ENCODE measurements at regions not wholly inside any gene's neighbourhood (a gene's known extent, or its start where the extent isn't known, plus 50 kb on each side); places are given as distances from the start of the nearest gene placed in this dataset.
A peak's percentile ranks its signal among the peaks of the same experiment; 100 is the strongest.

DNA sequence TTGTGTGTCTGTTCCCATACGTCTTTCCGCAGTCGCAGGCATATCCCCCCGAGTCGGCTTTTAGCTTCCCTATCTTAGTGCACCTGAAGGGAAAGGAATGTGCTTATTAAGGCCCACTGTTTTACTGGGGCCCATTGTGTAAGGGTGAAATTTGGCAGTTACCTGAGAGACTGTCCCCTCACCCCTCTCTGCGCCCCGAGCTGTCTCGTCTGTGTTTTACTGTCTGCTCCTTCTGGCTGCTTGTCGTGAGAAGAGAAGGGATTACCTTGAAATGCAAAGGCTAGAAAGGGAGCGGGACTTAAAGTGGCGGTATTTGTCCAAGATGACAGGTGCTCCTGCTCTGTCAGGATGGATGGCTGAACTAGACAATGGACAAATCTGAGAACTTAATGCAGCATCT is 233.0 kb upstream of the POU1F1 start:
- Histone ChIP-seq H3K79me2 (ENCODE audit: control insufficient read depth, insufficient read depth, low read length, unreplicated experiment) (no peaks in the 10 kb centered on the region), H3K27ac (ENCODE audit: low read depth, low read length) (no peak overlapping the region), H3K4me3 (ENCODE audit: low read depth, low read length) (no peak overlapping the region), H3K4me1 (ENCODE audit: control insufficient read depth, insufficient read depth, low read length, unreplicated experiment) (no peaks in the 10 kb centered on the region), H2AFZ (ENCODE audit: low read length, unreplicated experiment) (no peak overlapping the region), H3K27me3 (ENCODE audit: insufficient read depth, low read length) (no peaks in the 10 kb centered on the region), H3K36me3 (ENCODE audit: insufficient read depth, low read length) (no peaks in the 10 kb centered on the region)

DNA sequence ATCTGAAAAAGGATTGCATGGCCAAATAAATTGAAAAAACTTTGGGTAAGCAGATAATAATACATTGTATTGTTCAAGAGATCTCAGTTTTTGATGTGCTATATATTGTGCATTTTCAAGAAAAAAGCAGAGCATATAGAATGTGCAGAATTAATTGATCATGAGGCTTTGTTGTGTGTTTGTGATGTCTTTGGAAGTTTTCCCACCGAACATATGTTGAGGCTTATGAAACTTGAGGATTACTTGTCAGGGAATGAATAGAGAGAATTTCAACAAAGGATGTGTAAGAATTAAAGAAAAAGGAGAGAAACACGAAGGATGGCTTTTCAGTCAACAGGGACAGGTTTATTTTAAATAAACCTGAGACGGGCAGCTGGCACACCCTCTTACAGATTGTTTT is 232.5 kb upstream of the POU1F1 start:
- Histone ChIP-seq H3K27me3 (ENCODE audit: insufficient read depth, low read length) (no peaks in the 10 kb centered on the region), H3K36me3 (ENCODE audit: insufficient read depth, low read length) (no peaks in the 10 kb centered on the region), H2AFZ (ENCODE audit: low read length, unreplicated experiment) (no peak overlapping the region), H3K79me2 (ENCODE audit: control insufficient read depth, insufficient read depth, low read length, unreplicated experiment) (no peaks in the 10 kb centered on the region), H3K4me3 (ENCODE audit: low read depth, low read length) (no peak overlapping the region), H3K27ac (ENCODE audit: low read depth, low read length) (no peak overlapping the region), H3K4me1 (ENCODE audit: control insufficient read depth, insufficient read depth, low read length, unreplicated experiment) (no peaks in the 10 kb centered on the region)

DNA sequence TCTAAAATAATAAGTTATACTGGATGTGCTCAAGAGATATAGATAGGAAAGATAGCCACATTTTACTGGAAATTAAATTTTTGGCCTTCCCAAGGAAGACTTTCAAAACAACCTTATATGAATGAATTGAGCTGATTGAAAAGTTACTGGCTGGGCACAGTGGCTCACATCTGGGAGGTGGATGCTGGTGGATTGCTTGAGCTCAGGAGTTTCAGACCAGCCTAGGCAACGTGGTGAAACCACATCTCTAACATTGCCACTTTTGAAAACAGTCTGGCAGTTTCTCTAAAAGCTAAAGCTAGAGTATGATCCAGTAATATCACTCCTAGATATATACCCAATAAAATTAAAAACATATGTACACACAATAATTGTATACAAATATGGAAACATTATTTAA is 231.4 kb upstream of the POU1F1 start:
- no peaks in the 10 kb centered on the region for H3K79me2 ChIP-seq (ENCODE audit: control insufficient read depth, insufficient read depth, low read length, unreplicated experiment)
- no peak overlapping the region for H2AFZ ChIP-seq (ENCODE audit: low read length, unreplicated experiment)
- no peaks in the 10 kb centered on the region for H3K36me3 ChIP-seq (ENCODE audit: insufficient read depth, low read length)
- H3K27me3 ChIP-seq (ENCODE audit: insufficient read depth, low read length): no peaks in the 10 kb centered on the region
- no peaks in the 10 kb centered on the region for H3K4me1 ChIP-seq (ENCODE audit: control insufficient read depth, insufficient read depth, low read length, unreplicated experiment)
- no peak overlapping the region for H3K4me3 ChIP-seq (ENCODE audit: low read depth, low read length)
- H3K27ac ChIP-seq (ENCODE audit: low read depth, low read length): no peak overlapping the region

- H3K27ac ChIP-seq (ENCODE audit: low read depth, low read length): no peak overlapping the region
- H2AFZ ChIP-seq (ENCODE audit: low read length, unreplicated experiment): peak overlapping the region; percentile 66
- no peaks in the 10 kb centered on the region for H3K27me3 ChIP-seq (ENCODE audit: insufficient read depth, low read length)
- no peaks in the 10 kb centered on the region for H3K79me2 ChIP-seq (ENCODE audit: control insufficient read depth, insufficient read depth, low read length, unreplicated experiment)
- 0 out of 2 replicates have a peak overlapping the region, but pooled peaks have one; percentile 44 for H3K4me3 ChIP-seq (ENCODE audit: low read depth, low read length)
- H3K36me3 ChIP-seq (ENCODE audit: insufficient read depth, low read length): no peaks in the 10 kb centered on the region
- H3K4me1 ChIP-seq (ENCODE audit: control insufficient read depth, insufficient read depth, low read length, unreplicated experiment): no peaks in the 10 kb centered on the region
Measured at GRCh38 chr3:87503900-87504498, 227.6 kb upstream of the POU1F1 start.

DNA sequence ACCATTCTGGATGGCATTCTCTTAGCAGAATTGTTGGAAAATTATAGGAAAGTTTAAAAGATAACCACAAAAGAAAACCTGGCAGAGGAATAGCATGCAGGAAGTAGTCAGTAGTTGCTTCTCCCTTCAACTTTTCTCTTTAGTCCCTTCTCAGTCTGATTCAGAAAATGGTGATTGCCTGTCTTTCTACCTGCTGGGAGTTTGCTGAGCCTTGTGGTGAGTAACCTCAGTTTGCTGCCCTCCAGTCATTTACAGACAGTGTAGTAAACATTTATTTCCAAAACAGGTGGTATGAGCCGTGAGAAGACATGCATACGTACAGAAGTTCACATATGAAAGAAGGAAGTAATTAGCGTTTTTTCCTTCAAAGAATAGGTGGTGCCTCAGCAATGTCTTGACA is 224.7 kb upstream of the POU1F1 start:
- Histone ChIP-seq H3K27ac (ENCODE audit: low read depth, low read length) (no peak overlapping the region), H3K79me2 (ENCODE audit: control insufficient read depth, insufficient read depth, low read length, unreplicated experiment) (no peaks in the 10 kb centered on the region), H3K4me3 (ENCODE audit: low read depth, low read length) (no peak overlapping the region), H3K27me3 (ENCODE audit: insufficient read depth, low read length) (no peaks in the 10 kb centered on the region), H2AFZ (ENCODE audit: low read length, unreplicated experiment) (no peak overlapping the region), H3K4me1 (ENCODE audit: control insufficient read depth, insufficient read depth, low read length, unreplicated experiment) (peaks cover 9% of the 10 kb centered on the region), H3K36me3 (ENCODE audit: insufficient read depth, low read length) (no peaks in the 10 kb centered on the region)

DNA sequence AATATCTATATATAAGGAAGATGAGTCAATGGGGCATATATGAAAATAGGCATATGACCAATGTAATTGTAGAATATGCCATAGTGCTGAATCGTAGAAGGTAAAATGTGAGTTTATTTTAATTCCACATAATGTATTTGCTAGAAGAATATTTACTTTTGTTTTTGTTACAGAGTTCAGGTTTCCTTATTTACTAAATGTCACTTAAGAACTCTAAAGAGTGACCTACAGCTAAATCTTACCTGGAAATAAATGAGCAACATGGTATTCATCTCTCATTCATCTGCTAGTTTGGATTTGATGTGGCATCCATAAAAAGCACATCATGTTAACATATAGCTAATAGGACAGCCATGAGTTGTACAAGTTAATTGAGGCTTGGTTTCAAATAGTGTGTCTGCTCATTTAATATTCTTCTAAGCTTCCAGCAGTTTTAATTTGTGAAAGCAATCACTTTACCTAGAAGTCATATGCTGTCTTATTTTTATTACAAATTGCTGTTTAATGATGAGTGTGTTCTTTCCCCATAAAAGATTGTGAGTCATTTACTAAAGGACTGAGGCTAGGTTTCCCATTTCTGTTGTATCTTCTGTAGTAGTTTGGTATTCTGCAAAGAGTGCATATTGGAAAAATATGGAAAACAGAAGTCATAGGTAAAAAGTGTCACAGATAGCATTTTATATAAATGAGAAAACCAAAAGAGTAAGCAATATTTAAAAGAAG is 222.1 kb upstream of the POU1F1 start:
- Histone ChIP-seq H3K79me2 (ENCODE audit: control insufficient read depth, insufficient read depth, low read length, unreplicated experiment) (no peaks in the 10 kb centered on the region), H2AFZ (ENCODE audit: low read length, unreplicated experiment) (no peak overlapping the region), H3K27ac (ENCODE audit: low read depth, low read length) (no peak overlapping the region)

DNA sequence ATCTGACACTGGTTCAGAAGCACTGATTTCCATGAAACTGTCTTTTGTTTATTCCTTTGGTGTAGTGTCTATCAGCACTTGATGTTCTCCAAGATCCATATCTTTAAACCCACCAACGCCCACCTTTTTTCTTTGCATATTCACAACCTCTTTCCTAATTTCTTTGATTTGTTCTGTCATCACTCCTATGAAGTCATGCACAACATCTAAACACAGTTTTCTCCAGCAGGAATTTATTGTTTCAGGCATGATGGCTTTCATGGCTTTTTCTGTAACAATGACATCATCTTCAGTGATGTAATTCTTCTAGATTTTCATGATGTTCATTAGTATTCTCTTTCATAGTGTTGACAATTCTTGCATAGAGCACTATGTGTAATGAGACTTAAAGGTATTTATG is 219.6 kb upstream of the POU1F1 start:
- H3K79me2 ChIP-seq (ENCODE audit: control insufficient read depth, insufficient read depth, low read length, unreplicated experiment): no peaks in the 10 kb centered on the region
- H3K27ac ChIP-seq (ENCODE audit: low read depth, low read length): no peak overlapping the region
- H3K4me1 ChIP-seq (ENCODE audit: control insufficient read depth, insufficient read depth, low read length, unreplicated experiment): peaks cover 9% of the 10 kb centered on the region
- H3K27me3 ChIP-seq (ENCODE audit: insufficient read depth, low read length): no peaks in the 10 kb centered on the region
- no peak overlapping the region for H2AFZ ChIP-seq (ENCODE audit: low read length, unreplicated experiment)
- no peak overlapping the region for H3K4me3 ChIP-seq (ENCODE audit: low read depth, low read length)
- H3K36me3 ChIP-seq (ENCODE audit: insufficient read depth, low read length): no peaks in the 10 kb centered on the region

More for the DNA sequence above, 222.1 kb upstream of the POU1F1 start:
- no peaks in the 10 kb centered on the region for H3K36me3 ChIP-seq (ENCODE audit: insufficient read depth, low read length)
- no peaks in the 10 kb centered on the region for H3K27me3 ChIP-seq (ENCODE audit: insufficient read depth, low read length)
- H3K4me3 ChIP-seq (ENCODE audit: low read depth, low read length): no peak overlapping the region
- H3K4me1 ChIP-seq (ENCODE audit: control insufficient read depth, insufficient read depth, low read length, unreplicated experiment): peaks cover 9% of the 10 kb centered on the region

GRCh38 chr3:87494264-87494663 is 217.9 kb upstream of the POU1F1 start:
- no peak overlapping the region for H3K27ac ChIP-seq (ENCODE audit: low read depth, low read length)
- no peak overlapping the region for H2AFZ ChIP-seq (ENCODE audit: low read length, unreplicated experiment)
- peaks cover 9% of the 10 kb centered on the region for H3K4me1 ChIP-seq (ENCODE audit: control insufficient read depth, insufficient read depth, low read length, unreplicated experiment)
- no peaks in the 10 kb centered on the region for H3K79me2 ChIP-seq (ENCODE audit: control insufficient read depth, insufficient read depth, low read length, unreplicated experiment)
- H3K4me3 ChIP-seq (ENCODE audit: low read depth, low read length): no peak overlapping the region
- H3K36me3 ChIP-seq (ENCODE audit: insufficient read depth, low read length): no peaks in the 10 kb centered on the region
- no peaks in the 10 kb centered on the region for H3K27me3 ChIP-seq (ENCODE audit: insufficient read depth, low read length)

GRCh38 chr3:87491843-87492242 is 215.5 kb upstream of the POU1F1 start:
- Histone ChIP-seq H3K4me3 (ENCODE audit: low read depth, low read length) (no peak overlapping the region), H3K36me3 (ENCODE audit: insufficient read depth, low read length) (no peaks in the 10 kb centered on the region), H3K4me1 (ENCODE audit: control insufficient read depth, insufficient read depth, low read length, unreplicated experiment) (no peaks in the 10 kb centered on the region), H3K27me3 (ENCODE audit: insufficient read depth, low read length) (no peaks in the 10 kb centered on the region), H2AFZ (ENCODE audit: low read length, unreplicated experiment) (no peak overlapping the region), H3K27ac (ENCODE audit: low read depth, low read length) (no peak overlapping the region), H3K79me2 (ENCODE audit: control insufficient read depth, insufficient read depth, low read length, unreplicated experiment) (no peaks in the 10 kb centered on the region)

- H3K4me3 ChIP-seq (ENCODE audit: low read depth, low read length): peak overlapping the region; percentile 22; the same call in 1 of the 2 replicates
- H3K36me3 ChIP-seq (ENCODE audit: insufficient read depth, low read length): no peaks in the 10 kb centered on the region
- no peaks in the 10 kb centered on the region for H3K27me3 ChIP-seq (ENCODE audit: insufficient read depth, low read length)
- peak overlapping the region; percentile 55 for H2AFZ ChIP-seq (ENCODE audit: low read length, unreplicated experiment)
- H3K27ac ChIP-seq (ENCODE audit: low read depth, low read length): no peak overlapping the region
- no peaks in the 10 kb centered on the region for H3K4me1 ChIP-seq (ENCODE audit: control insufficient read depth, insufficient read depth, low read length, unreplicated experiment)
- H3K79me2 ChIP-seq (ENCODE audit: control insufficient read depth, insufficient read depth, low read length, unreplicated experiment): no peaks in the 10 kb centered on the region
Measured at GRCh38 chr3:87489892-87490291, 213.5 kb upstream of the POU1F1 start.

- Histone ChIP-seq H3K27ac (ENCODE audit: low read depth, low read length) (no peak overlapping the region), H3K79me2 (ENCODE audit: control insufficient read depth, insufficient read depth, low read length, unreplicated experiment) (no peaks in the 10 kb centered on the region), H3K4me1 (ENCODE audit: control insufficient read depth, insufficient read depth, low read length, unreplicated experiment) (no peaks in the 10 kb centered on the region), H2AFZ (ENCODE audit: low read length, unreplicated experiment) (peak overlapping the region; percentile 32), H3K36me3 (ENCODE audit: insufficient read depth, low read length) (no peaks in the 10 kb centered on the region), H3K4me3 (ENCODE audit: low read depth, low read length) (no peak overlapping the region), H3K27me3 (ENCODE audit: insufficient read depth, low read length) (no peaks in the 10 kb centered on the region)
Measured at GRCh38 chr3:87488765-87489164, 212.4 kb upstream of the POU1F1 start.
